K562 (cell line): ENCODE measurements at regions not wholly inside any gene's neighbourhood (a gene's known extent, or its start where the extent isn't known, plus 50 kb on each side); places are given as distances from the start of the nearest gene placed in this dataset.

Experiments
- ATAC-seq: fragments of 200-7000 bp; cut with Tn5 transposase; 3 replicates; pipeline ENCODE4 v1.9.1; 2020; ENCODE audit warnings: moderate library complexity
- BruUV-seq: library from RNA; stranded (reverse); fragments of 400-500 nt; replicated peaks from 2 replicates; lab custom pipeline; 2021; lab: Mats Ljungman, UMichigan
- CTCF ChIA-PET: fragments of 300-600 bp; formaldehyde crosslinking; extraction: SDS; loops from one replicate; lab custom pipeline; 2021; ENCODE audit warnings: low intra/inter-chr PET ratio; lab: Yijun Ruan, JAX
- POLR2A ChIA-PET: fragments of 300-600, 350-650 bp; sonication (Branson Sonifier 250); formaldehyde crosslinking; extraction: SDS; loops from one replicate; lab custom pipeline; 2021; ENCODE audit warnings: antibody characterized with exemption, inconsistent platforms; lab: Yijun Ruan, JAX
- DNase-seq, 4 experiments: peaks; one replicate each; pipeline versions ENCODE4 v3.0.0 to v3.0.0-alpha.2; 2011 to 2018; ENCODE audit warnings: low spot score in 3 of 4, mixed read lengths in 3 of 4; ENCODE audit errors: extremely low read depth in 1 of 4
- FAIRE-seq: peaks from 2 replicates; lab custom pipeline; 2011; peaks lifted over from hg19 to GRCh38; lab: Jason Lieb, UNC
- H2AFZ ChIP-seq: 2 replicates; pipeline ENCODE4 v1.6.0; 2011; ENCODE audit warnings: low read depth, low read length, control low read depth, inconsistent platforms
- H3K27ac ChIP-seq: fragments of 200-600 bp; 3 replicates; pipeline ENCODE4 v1.8.0; 2011; ENCODE audit warnings: low read depth, mild to moderate bottlenecking, control low read depth, inconsistent platforms, low read length, moderate library complexity, mixed read lengths; ENCODE audit errors: extremely low read depth
- H3K27me3 ChIP-seq, 2 experiments: fragments of 300-600 bp in 1 of 2; 2 replicates in 1 of 2; 3 replicates in 1 of 2; pipeline versions ENCODE4 v1.6.0 to v1.8.0; 2011; ENCODE audit warnings: inconsistent platforms in 2 of 2, low read length in 2 of 2, mild to moderate bottlenecking in 1 of 2, mixed read lengths in 1 of 2, moderate library complexity in 1 of 2; ENCODE audit not compliant: control insufficient read depth in 2 of 2, insufficient read depth in 2 of 2
- H3K36me3 ChIP-seq: fragments of 300-600 bp; 3 replicates; pipeline ENCODE4 v1.8.0; 2011; ENCODE audit warnings: mild to moderate bottlenecking, low read length, inconsistent platforms; ENCODE audit not compliant: control insufficient read depth, insufficient read depth
- H3K4me1 ChIP-seq, 2 experiments: fragments of 200-600 bp in 1 of 2; replicated peaks in 1 of 2; 2 replicates in 1 of 2; 3 replicates in 1 of 2; pipeline versions ENCODE4 v1.5.1 to v1.8.0; 2011; ENCODE audit warnings: inconsistent platforms in 2 of 2, low read length in 2 of 2, mild to moderate bottlenecking in 1 of 2, mixed read lengths in 1 of 2, moderate library complexity in 1 of 2; ENCODE audit not compliant: control insufficient read depth in 2 of 2, insufficient read depth in 2 of 2
- H3K4me2 ChIP-seq: 2 replicates; pipeline ENCODE4 v1.6.1; 2011; ENCODE audit warnings: low read length, control low read depth, inconsistent platforms, mixed read lengths; ENCODE audit not compliant: insufficient read depth
- H3K4me3 ChIP-seq: fragments of 200-600 bp; sonication (generic), shearing (Covaris generic); 2 replicates; pipeline ENCODE4 v1.5.1; 2016; ENCODE audit warnings: control low read depth, inconsistent platforms
- H3K79me2 ChIP-seq: fragments of 200-600 bp; 3 replicates; pipeline ENCODE4 v1.8.0; 2011; ENCODE audit warnings: low read length, inconsistent platforms; ENCODE audit not compliant: control insufficient read depth, insufficient read depth
- H3K9ac ChIP-seq, 2 experiments: 2 replicates each; pipeline versions ENCODE4 v1.6.0 to v1.6.1; 2011; ENCODE audit warnings: low read depth in 2 of 2, low read length in 2 of 2, control low read depth in 1 of 2, inconsistent platforms in 1 of 2, mild to moderate bottlenecking in 1 of 2, mixed read lengths in 1 of 2; ENCODE audit not compliant: insufficient read depth in 1 of 2
- H3K9me1 ChIP-seq: one replicate; pipeline ENCODE4 v1.6.0; 2011; ENCODE audit warnings: inconsistent platforms, mild to moderate bottlenecking, low read length, moderate library complexity; ENCODE audit not compliant: control insufficient read depth, insufficient read depth
- H3K9me3 ChIP-seq: replicated peaks from 2 replicates; pipeline ENCODE4 v1.5.1; 2011; ENCODE audit warnings: low read depth, low read length, inconsistent platforms; ENCODE audit not compliant: control insufficient read depth, insufficient read depth
- H4K20me1 ChIP-seq: replicated peaks from 2 replicates; pipeline ENCODE4 v1.6.1; 2011; ENCODE audit warnings: low read length, inconsistent platforms, mixed read lengths; ENCODE audit not compliant: control insufficient read depth, insufficient read depth
- ZNF165 ChIP-seq: fragments of 250-450 bp; sonication (Bioruptor Pico); IDR thresholded peaks from 2 replicates; pipeline ENCODE4 v1.4.0; 2020; ENCODE audit warnings: borderline replicate concordance
- WGBS: fragments of 100-300 bp; shearing (Covaris generic); methylation state at CpG from one replicate; pipeline ENCODE4 v1.1.6; 2016; ENCODE audit warnings: low coverage, mixed read lengths; ENCODE audit not compliant: insufficient coverage; ENCODE audit errors: missing lambda C conversion rate; 5-methylcytosine and 5-hydroxymethylcytosine counted together
- in situ Hi-C: fragments of 300-500 bp; cut with MboI; formaldehyde crosslinking; loops from 4 replicates; pipeline ENCODE4 v1.15.0; 2018; ENCODE audit warnings: inconsistent platforms, mixed read lengths
- intact Hi-C: fragments of 100-400 bp; cut with micrococcal nuclease; formaldehyde crosslinking; loops from 2 replicates; pipeline ENCODE4 v1.14.2; 2022
- TF ChIP-seq, protein P1 (sequence below): fragments of 450-650 bp; conservative IDR thresholded peaks from 2 replicates; pipeline ENCODE4 v1.6.1; 2016; ENCODE audit warnings: missing genetic modification characterization, low read depth, mild to moderate bottlenecking, control low read depth, missing compliant biosample characterization
- TF ChIP-seq, protein P2 (sequence below): fragments of 450-650 bp; conservative IDR thresholded peaks from 2 replicates; pipeline ENCODE4 v1.6.1; 2016; ENCODE audit warnings: missing genetic modification characterization, low read depth, mild to moderate bottlenecking, missing compliant biosample characterization, moderate library complexity

DNA sequence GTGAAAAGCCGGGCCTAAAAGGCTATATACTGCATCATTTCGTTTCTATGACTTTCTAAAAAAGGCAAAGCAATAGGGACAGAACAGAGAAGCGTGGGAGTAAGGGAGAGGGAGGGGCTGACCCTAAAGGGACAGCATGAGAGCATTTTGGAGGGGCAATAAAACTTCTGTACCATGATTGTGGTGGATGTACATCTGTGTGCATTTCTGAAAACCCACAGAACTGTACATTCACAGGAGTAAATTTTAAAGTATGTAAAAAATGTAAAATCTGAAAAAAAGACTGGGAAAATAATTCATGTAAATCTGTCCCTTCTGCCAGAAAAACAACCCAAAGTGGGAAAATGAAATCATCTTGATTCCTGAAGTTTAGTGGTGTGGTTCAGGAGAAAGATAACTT, 235.4 kb downstream of the CENPF start:
- ATAC-seq (no peak), FAIRE-seq (no peak), DNase-seq (no peak)
- in situ Hi-C loops (no loop called here), intact Hi-C loops (no loop called here)
- Histone ChIP-seq H3K4me2 (no peak overlapping the region), H3K36me3 (no peaks in the 10 kb centered on the region), H3K27ac (no peak overlapping the region), H3K9ac (no peak overlapping the region), H3K79me2 (no peaks in the 10 kb centered on the region), H3K4me3 (no peak overlapping the region), H3K27me3 (no peaks in the 10 kb centered on the region), H2AFZ (no peak overlapping the region), H3K9me3 (no peaks in the 10 kb centered on the region), H3K9me1 (no peaks in the 10 kb centered on the region), H4K20me1 (no peaks in the 10 kb centered on the region), H3K4me1 (no peaks in the 10 kb centered on the region)
- POLR2A ChIA-PET, result no interaction called here
- CTCF ChIA-PET, result no interaction called here
- no peak for TF ChIP-seq ZNF165 (CRISPR knock-in tag)
- TF ChIP-seq, protein P1, sequence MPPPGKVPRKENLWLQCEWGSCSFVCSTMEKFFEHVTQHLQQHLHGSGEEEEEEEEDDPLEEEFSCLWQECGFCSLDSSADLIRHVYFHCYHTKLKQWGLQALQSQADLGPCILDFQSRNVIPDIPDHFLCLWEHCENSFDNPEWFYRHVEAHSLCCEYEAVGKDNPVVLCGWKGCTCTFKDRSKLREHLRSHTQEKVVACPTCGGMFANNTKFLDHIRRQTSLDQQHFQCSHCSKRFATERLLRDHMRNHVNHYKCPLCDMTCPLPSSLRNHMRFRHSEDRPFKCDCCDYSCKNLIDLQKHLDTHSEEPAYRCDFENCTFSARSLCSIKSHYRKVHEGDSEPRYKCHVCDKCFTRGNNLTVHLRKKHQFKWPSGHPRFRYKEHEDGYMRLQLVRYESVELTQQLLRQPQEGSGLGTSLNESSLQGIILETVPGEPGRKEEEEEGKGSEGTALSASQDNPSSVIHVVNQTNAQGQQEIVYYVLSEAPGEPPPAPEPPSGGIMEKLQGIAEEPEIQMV (tag), result no peak
- TF ChIP-seq, protein P2, sequence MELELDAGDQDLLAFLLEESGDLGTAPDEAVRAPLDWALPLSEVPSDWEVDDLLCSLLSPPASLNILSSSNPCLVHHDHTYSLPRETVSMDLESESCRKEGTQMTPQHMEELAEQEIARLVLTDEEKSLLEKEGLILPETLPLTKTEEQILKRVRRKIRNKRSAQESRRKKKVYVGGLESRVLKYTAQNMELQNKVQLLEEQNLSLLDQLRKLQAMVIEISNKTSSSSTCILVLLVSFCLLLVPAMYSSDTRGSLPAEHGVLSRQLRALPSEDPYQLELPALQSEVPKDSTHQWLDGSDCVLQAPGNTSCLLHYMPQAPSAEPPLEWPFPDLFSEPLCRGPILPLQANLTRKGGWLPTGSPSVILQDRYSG (tag), result no peak
- 3% methylated on average over 3 of the region's 3 CpGs for WGBS
- no TSS peak for BruUV-seq
